Esophagus mucosa (tissue), 1 donor: ENCODE measurements at regions not wholly inside any gene's neighbourhood (a gene's known extent, or its start where the extent isn't known, plus 50 kb on each side); places are given as distances from the start of the nearest gene placed in this dataset.
"Not testable (repeated sequence)": the region's sequence is repeated elsewhere in the genome, so short reads cannot be mapped to it uniquely, and the experiment has no call there.

ENCODE experiments used
- ATAC-seq: fragments of 200-7000 bp; cut with Tn5 transposase; one replicate; pipeline ENCODE4 v1.9.1; 2020
- donor health status: DM: yes; HTN: yes; CAD: no.

DNA sequence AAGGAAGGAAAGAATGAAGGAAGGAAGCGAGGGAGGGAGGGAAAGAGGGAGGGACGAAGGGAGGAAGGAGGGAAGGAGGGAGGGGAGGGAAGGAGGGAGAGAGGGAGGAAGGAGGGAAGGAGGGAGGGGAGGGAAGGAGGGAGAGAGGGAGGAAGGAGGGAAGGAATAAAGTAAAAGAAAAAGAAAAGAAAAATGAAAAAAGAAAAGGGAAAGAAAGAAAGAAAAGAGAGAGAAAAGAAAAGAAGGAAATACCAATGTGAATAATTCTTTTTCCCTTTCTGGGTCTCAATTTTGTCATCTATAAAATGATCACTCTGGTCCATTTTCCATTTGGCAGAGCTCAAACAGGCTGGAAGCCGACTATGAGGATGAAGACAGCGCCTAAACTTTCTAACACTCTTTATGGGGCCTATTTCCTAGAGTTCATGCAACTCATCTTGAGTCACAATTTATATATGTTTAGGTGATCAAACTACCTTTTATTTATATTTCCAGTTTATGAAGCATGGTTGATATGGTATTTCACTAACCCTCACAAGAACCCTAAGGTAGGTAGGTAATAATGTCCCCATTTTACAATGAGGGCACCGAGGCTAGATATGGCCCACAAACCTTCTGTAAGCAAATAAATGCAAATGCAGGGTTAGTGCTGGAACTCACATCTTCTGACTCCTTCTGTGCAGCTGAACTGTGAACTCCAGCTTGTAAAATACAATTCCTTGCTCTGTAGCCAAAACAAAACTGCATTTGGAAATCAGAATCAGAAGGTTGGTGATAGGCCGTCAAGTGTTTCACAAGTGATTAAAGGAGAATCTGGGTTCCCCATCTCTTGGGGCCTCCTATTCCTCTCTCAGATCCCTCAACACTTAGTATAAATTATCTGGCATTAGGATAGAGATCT, 434.3 kb downstream of the ETS1 start:
- no peak for ATAC-seq

DNA sequence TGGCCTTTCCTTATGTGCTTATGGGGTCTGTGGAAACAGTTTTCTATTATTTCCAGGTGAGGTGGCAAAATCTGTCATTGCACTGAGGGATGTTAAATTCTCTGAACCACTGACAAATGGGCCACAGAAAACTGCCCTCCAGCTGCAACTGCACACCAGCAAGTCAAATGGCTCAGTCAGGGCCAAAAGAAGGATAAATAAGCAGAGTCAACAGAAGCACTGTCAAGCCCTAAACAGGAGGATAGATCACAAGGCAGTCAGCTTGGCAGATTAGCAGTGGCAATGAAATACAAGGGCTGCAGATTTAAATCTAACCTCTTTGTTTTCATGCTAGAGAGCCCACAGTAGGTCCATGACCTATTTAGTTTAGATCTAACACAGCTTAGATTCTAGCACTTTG, 435.6 kb downstream of the ETS1 start:
- ATAC-seq, result no peak

DNA sequence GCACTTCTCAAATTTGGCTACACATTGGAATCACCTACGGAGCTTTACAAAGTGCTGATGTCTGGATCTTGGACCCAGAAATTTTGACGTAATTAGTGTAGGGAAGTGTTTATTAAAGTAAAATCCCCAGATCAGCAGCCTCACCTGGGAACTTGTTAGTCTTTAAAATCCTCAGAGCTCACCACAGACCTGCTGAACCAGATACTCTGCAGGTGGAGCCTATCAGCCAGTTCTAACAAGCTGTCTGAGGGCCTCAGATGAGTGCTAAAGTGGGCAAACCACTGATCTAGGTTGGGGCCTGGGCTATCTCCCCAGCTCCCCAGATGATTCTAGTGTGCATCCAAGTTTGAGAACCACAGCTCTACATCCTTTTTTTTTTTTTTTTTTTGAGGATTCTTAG, 436.0 kb downstream of the ETS1 start:
- ATAC-seq, result peak; percentile 58

DNA sequence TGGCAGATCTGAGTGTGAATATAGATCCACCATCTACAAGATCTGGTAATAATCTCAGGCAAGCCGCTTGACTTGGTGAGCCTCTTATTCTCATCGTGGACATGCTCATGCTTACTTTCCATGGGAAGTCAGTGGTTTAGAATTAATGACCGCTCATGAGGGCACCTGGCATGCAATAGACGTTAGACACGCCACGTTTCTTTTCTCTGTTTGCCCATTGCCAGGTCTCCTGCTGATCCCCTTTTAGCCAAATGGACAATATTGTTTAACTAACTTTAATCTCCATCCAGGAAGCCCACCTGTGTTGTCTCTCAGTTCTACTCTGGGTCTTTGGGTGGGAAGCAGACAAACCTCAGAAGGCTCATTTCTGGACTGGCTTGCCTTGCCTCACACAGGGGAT, 439.1 kb downstream of the ETS1 start:
- ATAC-seq, result no peak

DNA sequence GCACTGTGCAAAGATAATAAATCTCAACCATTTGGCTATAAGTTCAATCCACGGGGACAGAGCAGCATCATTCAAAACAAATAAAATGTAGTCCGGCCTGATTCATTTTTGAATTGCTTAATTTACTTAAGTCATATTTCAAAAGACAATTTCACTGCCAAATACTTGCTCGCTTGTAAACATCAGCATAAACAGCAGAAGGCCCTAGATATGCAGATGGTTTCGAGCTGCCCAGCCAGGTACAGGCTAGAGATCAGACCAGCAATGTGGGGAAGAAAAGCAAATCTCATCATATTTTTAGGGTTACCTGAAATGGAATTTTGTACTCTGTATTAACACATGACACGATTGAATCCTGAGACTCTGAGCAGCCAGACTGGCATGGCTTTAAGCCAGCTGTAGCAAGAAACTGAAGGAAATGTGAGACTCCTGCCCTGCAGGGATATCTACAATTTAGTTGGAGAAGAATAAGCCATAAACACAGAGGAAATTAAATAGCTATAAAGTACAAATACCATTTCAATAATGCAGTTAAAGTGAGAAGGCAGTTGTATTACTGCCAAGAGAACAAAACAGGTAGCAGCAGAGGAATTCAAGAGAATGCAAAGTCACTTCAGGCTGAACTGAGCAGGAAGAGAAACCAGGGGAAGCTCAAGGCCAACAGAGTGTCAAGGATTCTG, 440.3 kb downstream of the ETS1 start:
- no peak for ATAC-seq

DNA sequence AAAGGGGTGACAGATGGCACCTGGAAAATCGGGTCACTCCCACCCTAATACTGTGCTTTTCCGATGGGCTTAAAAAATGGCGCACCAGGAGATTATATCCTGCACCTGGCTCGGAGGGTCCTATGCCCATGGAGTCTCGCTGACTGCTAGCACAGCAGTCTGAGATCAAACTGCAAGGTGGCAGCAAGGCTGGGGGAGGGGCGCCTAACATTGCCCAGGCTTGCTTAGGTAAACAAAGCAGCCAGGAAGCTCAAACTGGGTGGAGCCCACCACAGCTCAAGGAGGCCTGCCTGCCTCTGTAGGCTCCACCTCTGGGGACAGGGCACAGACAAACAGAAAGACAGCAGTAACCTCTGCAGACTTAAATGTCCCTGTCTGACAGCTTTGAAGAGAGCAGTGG, 447.1 kb downstream of the ETS1 start:
- not testable (repeated sequence) for ATAC-seq

DNA sequence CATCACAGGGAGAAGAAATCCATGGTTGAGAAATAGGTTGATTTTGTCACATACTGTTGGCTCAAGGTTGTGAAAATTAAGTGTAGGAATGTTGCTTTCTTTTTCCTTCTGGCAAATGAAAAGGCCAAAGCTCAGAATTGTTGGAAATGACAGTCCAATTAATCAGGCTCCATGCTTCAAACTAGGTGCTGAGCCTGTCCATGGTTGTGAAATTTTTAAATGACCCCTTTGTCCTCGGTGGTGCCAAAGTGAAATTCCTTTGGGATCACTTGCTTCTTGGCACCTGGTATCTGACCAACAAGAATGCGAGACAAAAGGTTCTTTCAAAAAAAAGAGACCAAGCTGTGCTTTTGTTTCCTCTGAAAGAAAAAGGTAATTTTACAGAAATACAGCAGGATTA, 451.9 kb downstream of the ETS1 start:
- no peak for ATAC-seq

DNA sequence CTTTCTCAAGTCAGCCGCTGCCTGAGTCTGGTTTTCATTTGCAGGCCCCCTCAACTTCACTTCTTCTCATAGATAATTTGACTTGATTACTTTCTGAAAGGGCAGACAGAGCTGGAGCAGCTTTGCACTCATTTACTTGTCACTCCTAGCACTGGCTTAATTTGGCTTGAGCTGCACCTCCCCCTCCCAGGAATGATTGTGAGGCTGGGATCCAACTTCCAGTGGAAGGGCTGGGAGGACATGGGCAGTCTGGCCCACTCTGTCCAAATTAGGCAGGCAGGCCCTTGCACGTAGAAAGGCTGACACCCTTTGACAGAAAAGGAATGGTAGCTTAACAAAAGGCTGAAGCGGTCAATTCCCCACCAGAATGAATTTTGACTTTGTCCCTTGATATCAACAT, 453.9 kb downstream of the ETS1 start:
- no peak for ATAC-seq

DNA sequence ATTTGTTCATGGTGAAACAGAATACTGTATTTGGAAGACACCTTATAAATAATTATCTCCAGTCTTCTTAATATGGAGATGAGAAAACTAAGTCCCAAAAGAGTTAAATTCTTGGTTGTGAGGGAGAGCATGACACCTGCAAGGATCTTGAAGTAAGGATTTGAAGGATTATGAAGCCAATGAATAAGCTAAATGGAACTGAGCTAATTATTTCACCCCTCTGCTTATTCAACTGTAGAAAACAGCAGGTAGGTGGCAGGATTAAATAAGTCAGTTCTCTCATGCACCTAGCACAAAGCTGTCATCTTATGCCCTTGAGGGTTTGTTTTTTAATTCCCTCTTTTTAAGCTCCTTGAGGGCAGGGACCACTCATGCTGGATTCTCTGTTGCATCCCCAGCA, 457.3 kb downstream of the ETS1 start:
- ATAC-seq, result no peak

DNA sequence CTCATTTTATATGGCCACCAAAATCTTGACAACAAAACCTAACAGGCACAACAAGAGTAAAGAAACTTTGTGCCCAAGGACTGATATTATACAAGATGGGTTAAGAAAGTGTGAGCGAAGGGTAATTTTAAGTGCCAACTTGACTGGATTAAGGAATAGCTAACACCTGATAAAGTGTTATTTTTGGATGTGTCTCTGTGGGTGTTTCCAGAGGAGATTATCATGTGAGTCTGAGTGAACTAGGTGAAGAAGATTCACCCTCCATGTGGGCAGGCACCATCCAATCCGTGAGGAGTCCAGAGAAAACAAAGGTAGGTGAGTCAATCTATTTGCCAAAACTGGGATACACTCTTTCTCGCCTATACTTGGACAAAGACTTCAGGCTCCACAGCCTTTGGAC, 461.6 kb downstream of the ETS1 start:
- no peak for ATAC-seq

DNA sequence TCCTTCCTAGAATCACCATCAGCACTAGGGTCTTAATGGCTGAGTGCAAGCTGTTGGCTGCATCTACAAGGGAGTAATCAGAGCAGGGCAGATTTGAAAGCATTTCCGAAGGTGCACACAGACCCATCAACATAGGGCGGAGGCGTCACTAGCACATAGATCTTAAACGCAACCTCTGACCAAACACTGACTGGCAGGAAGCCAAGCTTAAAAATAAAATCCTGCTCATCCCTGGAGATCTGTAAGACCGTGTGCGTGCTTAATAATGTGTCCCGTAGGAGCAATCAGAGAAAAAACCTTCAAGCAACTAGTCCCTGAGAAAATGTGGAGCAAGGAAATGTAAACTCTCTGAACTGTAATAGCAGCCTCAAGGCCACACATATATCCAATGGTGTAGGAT, 470.5 kb downstream of the ETS1 start:
- ATAC-seq, result no peak

DNA sequence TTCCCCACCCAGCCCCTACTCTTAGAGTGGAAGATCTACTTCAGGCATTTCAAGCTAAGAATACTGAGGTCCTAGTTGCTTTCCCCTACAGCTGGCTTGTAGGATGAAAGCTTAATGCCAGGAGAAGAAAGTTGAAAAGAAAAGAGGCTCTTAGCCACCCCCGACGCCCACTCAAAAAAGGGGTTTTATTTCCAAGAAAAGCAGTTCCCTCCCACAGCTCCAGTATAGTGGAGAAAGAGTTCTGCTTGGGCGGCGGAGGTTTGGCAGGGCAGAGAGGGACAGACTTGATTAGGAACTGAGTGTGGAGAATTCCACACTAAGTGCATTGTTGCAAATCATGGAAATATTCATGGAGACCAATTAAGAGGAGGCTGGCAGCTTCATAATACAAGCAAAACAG, 470.9 kb downstream of the ETS1 start:
- ATAC-seq, result no peak

DNA sequence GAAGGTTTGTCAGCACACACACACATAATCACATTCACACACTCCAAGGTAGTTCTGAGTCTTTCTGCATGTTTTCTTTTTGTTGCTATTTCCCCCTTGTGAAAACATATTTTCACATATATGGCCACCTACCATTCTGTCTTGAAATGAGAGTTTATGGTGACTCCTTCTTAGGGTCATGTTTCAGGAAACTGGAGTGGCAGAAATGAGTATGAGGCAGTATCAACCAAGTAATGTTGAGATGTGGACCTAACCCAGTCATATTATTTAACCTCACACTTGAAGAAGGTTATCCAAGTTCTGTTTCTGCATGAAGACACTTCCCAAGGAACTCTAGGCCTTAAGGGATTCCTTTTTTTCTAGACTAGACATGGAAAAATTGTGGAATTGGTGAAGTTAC, 481.4 kb downstream of the ETS1 start:
- no peak for ATAC-seq

DNA sequence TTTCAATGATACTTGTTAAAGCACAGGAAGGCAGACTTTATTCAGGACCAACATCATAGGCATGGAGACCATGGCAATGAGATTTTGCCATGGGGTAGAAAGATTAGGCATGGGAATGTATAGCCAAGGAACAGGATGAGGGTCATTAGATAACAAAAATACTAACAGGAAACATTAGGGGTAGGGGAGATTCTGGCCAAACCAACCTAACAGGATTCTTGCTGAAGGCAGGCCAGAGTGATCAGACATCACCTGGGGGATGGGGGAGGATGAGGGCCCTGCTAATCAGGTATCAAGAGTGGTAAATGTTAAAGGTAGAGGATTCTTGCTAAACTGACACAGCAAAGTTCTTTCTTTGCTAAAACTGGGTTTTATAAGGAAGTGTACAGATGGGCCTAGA, 481.8 kb downstream of the ETS1 start:
- ATAC-seq, result no peak

DNA sequence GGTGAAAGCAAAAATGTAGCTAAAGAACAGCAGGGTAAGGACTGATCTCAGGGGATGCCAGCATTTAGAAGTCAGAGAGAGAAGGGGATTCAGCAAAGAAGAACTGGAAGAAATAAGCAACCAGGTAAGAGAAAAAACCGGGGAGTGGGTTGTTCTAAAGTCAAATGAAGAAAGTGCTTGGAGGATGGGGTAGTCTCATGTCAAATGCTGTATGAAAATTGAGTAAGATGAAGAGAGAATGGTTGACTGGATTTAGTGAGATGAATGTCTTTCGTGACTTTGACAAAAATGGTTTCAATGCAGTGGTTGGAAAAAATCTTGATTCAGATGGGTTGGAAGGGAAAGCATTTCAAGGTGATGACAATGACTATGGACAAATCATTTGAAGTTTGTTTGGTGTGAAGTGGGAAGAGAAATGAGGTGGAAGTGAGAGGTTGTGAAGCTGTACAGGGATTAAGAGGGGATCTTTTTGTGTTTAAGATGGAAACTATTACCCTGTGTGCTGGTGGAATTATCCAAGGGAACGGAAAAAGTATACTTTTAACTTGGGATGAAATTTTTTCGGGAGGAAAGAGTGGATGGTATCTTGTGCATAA, 484.0 kb downstream of the ETS1 start:
- no peak for ATAC-seq

DNA sequence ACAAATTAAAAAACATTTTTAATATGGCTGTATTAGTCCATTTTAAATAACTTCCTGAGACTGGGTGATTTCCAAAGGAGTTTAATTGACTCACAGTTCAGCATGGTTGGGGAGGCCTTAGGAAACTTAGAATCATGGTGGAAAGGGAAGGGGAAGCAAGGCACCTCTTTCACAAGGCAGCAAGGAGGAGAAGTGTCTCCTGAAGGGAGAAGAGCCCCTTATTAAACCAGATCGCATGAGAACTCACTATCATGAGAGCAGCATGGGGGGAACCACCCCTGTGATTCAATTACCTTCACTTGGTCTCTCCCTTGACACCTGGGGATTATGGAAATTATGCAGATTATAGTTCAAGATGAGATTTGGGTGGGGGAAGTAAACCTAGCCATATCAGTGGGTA, 488.6 kb downstream of the ETS1 start:
- ATAC-seq, result no peak

DNA sequence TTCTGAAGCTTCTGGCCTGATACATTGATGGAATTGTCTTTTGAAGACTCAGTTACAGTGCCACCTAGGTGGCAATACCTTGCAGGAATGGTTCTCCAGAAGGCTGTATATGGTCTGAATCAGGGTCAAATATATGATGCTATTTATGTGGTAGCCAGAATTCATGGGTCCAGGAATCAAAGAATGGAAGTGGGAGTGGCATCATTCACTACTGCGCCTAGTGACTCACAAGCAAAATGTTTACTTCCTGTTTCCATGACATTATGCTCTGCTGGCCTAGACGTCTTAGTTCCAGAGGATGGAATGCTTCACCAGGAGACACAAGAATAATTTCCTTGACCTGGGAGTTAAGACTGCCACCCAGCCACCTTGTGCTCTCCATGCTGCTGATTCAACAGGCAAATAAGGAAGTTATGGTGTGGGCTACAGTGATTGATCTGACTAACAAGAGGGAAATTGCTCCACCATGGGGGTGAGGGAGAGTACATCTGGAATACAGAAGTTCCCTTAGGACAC, 491.8 kb downstream of the ETS1 start:
- ATAC-seq, result peak; percentile 25

DNA sequence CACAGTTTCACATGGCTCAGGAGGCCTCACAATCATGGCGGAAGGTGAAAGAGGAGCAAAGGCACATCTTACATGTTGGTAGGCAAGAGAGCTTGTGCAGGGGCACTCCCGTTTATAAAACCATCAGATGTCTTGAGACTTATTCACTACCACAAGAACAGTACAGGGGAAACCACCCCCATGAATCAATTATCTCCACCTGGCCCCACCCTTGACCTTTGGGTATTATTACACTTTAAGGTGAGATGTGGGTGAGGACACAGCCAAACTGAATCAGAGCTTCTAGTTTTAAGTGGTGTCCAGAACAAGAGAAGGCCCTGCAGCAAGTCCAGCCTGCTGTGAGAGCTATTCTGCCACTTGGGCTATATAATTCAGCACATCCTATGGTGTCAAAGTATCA, 493.7 kb downstream of the ETS1 start:
- no peak for ATAC-seq

DNA sequence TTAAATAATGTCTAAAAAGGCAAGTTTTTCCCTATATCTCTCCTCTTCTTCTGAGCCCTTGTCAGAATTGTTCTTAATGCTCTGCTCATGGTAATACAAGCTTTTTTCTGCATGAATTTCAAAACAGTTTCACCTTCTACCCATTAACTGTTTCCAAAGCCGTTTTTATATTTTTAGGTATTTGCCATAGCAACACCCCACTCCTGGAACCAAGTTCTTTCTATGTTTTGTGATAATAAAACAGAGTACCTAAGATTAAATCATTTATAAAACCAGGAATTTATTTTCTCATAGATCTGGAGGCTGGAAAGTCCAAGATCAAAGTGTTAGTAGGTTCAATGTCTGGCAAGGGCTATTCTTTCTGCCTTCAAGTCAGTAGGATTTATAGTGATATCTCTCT, 497.4 kb downstream of the ETS1 start:
- ATAC-seq, result no peak

DNA sequence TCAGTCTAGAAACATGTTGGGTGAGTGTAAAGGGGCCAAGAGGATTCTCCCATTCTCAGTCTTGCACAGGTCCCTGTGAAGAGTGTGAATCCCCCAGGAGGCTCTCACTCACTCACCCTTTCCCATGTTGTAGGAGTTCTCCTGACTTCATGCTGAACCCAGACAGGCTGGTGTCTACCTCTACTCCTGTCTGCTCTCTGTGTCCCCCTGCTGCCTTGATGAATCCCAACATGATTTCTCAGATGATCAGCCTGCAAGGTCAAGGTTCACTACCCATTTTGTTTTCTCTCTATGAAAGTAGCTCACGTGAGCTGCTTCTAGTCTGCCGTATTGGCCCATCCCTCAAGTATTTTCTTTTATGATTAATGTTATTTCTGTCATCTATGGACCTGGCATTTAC, 500.6 kb downstream of the ETS1 start:
- no peak for ATAC-seq

DNA sequence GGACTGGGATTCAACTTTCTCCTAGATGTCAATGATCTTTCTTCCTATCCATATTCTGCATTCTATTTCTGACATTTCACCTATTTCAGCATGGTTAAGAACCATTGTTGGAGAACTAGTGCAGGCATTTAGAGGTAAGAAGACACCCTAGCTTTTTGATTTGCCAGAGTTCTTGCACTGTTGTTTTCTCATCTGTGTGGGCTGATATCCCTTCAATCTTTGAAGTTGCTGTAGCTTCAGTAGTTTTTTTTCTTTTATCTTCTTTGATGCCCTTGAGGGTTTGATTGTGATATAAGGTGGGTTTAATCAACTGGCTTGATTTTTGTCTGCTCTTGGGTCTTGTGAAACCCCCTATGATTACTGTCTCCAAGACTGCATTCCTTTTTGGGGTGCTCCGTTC, 502.1 kb downstream of the ETS1 start:
- ATAC-seq, result no peak

DNA sequence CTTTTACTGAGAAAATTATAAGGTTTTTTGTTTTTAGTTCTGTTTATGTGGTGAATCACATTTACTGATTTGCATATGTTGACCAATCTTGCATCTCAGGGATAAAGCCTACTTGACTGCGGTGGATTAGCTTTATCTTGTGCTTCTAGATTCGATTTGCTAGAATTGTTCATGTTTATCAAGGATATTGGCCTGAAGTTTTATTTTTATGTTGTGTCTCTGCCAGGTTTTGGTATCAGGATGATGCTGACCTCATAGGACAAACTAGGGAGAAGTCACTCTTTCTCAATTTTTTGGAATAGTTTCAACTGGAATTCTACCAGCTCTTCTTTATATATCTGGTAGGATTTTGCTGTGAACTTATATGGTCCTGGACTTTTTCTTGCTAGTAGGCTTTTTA, 504.8 kb downstream of the ETS1 start:
- ATAC-seq, result no peak

DNA sequence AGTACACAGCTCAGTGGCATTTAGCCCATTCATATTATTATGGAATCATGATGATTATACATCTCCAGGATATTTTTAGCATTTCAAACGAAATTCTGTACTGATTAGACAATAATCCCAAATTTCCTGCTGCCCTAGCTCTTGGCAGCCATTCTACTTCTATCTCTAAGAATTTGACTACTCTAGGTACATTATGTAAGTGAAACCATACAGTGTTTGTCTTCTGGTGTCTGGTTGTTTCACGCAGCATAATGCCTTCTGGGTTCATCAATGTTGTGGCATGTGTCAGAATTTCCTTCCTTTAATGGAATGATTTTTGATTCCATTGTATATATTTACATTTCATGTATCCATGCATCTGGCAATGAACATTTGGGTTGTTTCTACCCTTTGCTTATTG, 517.7 kb downstream of the ETS1 start:
- no peak for ATAC-seq

DNA sequence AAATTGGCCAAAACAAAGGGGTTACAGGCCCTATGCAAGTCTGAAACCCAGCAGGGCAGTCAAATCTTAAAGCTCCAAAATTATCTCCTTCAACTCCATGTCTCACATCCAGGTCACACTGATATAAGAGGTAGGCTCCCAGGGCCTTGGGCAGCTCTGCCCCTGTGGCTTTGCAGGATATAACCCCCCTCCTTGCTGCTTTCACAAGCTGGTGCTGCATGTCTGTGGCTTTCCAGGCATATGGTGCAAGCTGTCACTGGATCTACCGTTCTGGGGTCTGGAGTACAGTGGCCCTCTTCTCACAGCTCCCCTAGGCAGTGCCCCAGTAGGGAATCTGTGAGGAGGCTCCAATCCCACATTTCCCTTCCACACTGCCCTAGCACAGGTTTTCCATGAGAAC, 519.6 kb downstream of the ETS1 start:
- ATAC-seq, result no peak
